Dedifferentiated amniotic fluid mesenchymal stem cell (primary cell): ENCODE measurements at regions not wholly inside any gene's neighbourhood (a gene's known extent, or its start where the extent isn't known, plus 50 kb on each side); places are given as distances from the start of the nearest gene placed in this dataset.
"Not testable (repeated sequence)": the region's sequence is repeated elsewhere in the genome, so short reads cannot be mapped to it uniquely, and the experiment has no call there.

ENCODE experiments used
- DNase-seq: peaks from one replicate; pipeline ENCODE4 v3.0.0-alpha.2; 2016; ENCODE audit errors: extremely low spot score

DNA sequence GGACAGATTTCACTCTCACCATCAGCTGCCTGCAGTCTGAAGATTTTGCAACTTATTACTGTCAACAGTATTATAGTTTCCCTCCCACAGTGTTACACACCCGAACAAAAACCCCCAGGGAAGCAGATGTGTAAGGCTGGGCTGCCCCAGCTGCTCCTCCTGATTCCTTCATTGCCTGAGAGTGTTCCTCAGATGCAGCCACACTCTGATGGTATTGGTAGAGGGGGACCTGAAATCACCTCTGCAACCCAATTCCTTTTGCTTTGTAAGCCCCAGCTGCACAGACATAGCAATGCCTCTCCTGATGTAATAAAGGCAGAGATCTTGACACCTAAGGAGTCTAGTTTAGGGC is 1529.8 kb downstream of the RPIA start:
- no peak for DNase-seq

DNA sequence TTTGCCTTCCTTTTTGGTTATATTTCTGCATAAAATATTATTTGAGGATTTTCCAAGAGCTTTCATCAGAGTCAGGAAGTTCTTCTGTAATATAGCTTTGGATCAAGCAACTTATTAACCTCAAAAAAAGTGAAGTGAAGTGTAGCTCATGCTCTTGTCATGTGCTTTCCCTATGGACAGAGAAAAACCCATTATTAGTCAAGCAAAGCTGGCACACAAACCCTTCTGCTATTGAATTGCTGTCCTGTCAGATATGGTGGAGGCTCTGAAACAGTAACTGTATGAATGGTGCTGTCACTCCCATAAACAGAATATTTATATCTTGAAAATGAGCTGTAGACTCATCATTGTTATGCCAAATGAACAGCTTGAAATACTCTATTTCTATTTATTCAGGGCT is 1533.3 kb downstream of the RPIA start:
- not testable (repeated sequence) for DNase-seq

GRCh38 chr2:90226465-90227072 is 1535.1 kb downstream of the RPIA start:
- DNase-seq: not testable (repeated sequence)

DNA sequence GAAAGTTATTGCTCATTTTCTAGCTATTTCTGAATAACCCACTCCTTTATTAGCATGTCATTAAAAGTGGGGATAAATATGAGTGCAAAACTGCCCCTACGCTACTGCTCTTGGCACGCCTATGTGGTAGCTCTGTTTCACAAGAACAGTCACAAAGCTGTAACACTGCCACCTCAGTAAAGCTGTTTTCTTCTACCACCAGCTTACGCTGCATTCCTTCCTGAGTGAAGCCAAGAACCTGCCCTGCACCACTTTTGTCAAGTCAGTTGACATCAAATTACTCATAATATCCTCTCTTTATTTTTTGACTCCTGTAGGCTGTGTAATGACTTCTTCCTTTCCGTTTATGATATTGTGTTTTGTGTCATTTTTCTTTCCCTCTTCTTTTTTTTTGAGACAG is 1539.7 kb downstream of the RPIA start:
- DNase-seq: not testable (repeated sequence)

DNA sequence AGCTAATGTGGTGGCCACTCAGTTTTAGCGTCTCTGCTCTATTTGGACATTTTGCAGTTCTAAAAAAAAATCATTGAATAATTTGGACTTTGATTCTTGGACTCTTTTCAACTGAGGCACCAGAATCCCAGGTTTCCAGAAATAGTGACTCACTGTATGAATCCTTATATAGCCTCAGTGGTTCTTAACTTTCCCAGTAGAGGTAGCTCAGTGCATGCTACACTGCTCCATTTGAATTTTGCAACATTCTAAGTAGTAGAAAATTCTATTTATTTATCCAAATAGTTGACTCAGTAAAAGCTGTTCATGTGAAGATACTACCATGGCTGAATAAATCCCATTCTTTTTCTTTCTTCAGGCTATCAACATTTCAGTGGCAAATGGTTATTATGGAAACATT is 1544.0 kb downstream of the RPIA start:
- DNase-seq: not testable (repeated sequence)

- DNase-seq: not testable (repeated sequence)
Measured at GRCh38 chr2:90237923-90238361, 1546.5 kb downstream of the RPIA start.

- not testable (repeated sequence) for DNase-seq
Measured at GRCh38 chr2:90238505-90239230, 1547.2 kb downstream of the RPIA start.

- DNase-seq: not testable (repeated sequence)
Measured at GRCh38 chr2:90239769-90240168, 1548.3 kb downstream of the RPIA start.

- DNase-seq: not testable (repeated sequence)
Measured at GRCh38 chr2:90244902-90245765, 1553.7 kb downstream of the RPIA start.

DNA sequence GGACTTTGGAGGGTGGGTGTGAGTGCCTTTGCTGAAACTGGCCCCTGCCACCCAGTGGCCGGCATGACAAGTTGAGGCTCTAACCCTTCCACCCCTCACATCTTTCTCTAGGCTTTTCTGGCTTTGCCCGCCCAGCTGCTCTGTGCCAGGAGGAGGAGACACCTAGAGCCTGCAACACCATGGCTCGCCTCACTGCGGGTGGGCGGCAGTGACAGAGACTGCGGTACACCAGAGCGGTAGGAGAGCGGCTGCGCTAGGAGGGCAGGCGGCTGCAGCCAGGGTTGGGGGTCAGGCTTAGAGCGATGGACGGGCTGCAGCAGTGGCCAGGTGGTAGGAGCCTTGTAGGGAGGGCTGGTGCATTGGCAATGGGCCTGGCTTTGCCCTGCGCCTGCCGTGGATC is 1556.9 kb downstream of the RPIA start:
- DNase-seq: not testable (repeated sequence)

DNA sequence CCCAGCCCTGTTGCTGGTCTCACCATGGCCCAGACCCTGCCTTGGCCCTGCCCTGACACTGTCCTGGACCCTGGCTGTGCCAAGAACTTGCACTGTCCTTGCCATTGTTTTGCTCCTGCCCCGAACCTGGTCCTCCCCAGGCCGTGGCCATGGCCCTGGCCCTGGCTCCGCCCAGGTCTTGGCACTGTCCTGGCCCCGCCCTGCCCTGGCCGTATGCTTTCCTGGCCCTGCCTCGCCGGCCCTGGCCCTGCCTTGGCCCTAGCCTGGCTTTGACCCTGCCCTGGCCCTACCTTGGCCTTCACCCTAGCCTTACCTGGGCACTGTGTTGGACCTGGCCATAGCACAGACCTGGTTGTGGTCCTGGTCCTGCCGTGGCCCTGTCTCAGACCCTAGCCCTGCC is 1558.9 kb downstream of the RPIA start:
- not testable (repeated sequence) for DNase-seq

DNA sequence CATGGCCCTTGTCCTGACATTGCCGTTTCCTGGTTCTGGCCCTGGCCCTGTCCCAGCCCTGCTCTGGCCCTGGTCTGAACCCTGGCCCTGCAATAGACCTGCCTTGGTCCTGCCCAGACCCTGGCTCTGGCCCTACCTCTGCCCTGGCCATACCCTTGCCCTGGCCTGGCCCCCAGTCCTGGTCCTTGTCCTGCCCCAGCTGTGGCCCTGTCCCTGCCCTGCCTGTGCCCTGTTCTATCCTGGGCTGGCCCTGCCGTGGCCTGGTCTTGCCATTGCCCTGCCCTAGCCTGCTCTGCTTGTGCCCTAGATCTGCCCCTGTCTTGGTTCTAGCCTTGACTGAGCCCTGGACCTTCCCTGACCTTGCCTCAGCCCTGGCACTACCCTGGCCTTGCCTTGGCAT is 1560.1 kb downstream of the RPIA start:
- not testable (repeated sequence) for DNase-seq

DNA sequence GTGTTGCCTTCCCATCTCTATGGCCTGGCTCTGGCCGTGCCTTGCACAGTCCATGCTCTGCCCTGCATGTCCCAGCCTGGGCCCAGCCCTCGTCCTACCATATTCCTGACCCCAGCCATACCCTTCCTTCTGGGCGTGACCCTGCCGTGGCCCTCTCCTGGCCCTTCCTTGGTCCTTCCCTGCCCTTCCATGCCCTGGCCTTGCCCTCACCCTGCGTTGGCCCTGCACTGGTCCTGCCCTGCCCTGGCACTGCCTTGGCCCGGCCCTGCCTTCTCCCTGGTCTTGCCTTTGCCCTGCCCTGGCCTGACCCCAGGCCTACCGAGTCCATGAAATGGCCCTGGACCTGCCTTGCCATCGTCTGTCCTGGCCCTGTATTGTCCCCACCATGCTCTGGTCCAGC is 1561.8 kb downstream of the RPIA start:
- DNase-seq: not testable (repeated sequence)

- not testable (repeated sequence) for DNase-seq
Measured at GRCh38 chr2:90266888-90267287, 1575.4 kb downstream of the RPIA start.

DNA sequence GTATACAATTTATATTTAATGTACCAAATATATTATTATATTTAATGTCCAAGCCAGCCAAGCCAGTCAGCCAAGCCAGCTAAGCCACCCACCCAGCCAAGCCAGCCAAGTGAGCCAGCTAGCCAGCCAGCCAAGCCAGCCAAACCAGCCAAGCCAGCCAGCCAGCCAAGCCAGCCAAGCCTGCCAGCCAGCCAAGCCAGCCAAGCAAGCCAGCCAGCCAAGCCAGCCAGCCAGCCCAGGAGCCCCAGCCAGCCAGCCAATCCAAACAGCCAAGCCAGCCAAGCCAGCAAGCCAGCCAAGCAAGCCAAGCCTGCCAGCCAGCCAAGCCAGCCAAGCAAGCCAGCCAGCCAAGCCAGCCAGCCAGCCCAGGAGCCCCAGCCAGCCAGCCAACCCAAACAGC is 1596.3 kb downstream of the RPIA start:
- not testable (repeated sequence) for DNase-seq

GRCh38 chr2:90288396-90288795 is 1596.9 kb downstream of the RPIA start:
- not testable (repeated sequence) for DNase-seq

DNA sequence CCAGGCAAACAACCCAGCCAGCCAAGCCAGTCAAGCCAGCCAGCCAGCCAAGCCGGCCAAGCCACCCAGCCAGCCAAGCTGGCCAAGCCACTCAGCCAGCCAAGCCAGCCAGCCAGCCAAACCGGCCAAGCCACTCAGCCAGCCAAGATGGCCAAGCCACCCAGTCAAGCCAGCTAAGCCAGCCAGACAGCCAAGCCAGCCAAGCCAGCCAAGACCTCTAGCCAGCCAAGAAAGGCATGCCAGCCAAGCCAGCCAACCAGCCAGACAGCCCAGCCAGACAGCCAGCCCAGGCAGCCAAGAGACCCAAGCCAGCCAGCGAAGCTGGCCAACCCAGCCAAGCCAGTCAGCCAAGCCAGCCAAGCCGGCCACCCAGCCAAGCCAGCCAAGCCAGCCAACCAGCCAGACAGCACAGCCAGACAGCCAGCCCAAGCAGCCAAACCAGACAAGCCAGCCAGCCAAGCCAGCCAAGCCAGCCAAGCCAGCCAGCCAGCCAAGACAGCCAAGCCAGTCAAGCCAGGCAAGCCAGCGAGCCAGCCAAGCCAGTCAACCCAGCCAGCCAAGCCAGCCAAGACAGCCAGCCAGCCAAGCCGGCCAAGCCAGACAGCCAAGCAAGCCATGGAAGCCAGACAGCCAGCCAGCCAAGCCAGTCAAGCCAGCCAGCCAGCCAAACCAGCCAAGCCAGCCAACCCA is 1598.0 kb downstream of the RPIA start:
- not testable (repeated sequence) for DNase-seq

- not testable (repeated sequence) for DNase-seq
Measured at GRCh38 chr2:90290701-90291100, 1599.2 kb downstream of the RPIA start.

DNA sequence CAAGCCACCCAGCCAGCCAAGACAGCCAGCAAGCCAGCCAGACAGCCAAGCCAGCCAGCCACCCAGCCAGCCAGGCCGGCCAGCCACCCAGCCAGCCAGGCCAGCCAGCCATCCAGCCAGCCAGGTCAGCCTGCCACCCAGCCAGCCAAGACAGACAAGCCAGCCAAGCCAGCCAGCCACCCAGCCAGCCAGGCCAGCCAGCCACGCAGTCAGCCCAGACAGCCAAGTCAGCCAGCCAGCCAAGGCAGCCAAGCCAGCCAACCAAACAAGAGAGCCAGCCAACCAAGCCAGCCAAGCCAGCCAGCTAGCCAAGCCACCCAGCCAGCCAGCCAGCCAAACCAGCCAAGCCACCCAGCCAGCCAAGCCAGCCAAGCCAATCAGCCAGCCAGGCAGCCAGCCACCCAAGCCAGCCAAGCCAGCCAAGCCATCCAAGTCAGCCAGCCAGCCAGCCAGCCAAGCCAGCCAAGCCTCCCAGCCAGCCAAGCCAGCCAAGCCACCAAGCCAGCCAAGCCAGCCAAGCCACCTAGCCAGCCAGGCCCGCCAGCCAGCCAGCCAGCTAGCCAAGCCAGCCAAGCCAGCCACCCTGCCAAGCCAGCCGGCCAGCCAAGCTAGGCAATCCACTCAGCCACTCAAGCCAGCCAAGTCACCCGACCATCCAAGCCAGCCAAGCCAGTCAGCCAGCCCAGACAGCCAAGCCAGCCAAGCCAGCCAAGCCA is 1599.9 kb downstream of the RPIA start:
- not testable (repeated sequence) for DNase-seq

GRCh38 chr2:90291934-90292333 is 1600.5 kb downstream of the RPIA start:
- DNase-seq: not testable (repeated sequence)

DNA sequence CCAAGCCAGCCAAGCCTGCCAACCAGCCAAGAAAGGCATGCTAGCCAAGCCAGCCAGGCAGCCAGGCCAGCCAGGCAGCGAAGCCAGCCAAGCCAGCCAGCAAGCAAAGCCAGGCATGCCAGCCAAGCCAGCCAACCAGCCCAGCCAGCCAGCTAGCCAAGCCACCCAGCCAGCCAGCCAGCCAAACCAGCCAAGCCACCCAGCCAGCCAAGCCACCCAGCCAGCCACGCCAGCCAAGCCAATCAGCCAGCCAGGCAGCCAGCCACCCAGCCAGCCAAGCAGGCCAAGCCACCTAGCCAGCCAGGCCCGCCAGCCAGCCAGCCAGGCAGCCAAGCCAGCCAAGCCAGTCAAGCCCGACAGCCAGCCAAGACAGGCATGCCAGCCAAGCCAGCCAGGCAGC is 1601.0 kb downstream of the RPIA start:
- not testable (repeated sequence) for DNase-seq
